ENCODE measurements at regions not wholly inside any gene's neighbourhood (a gene's known extent, or its start where the extent isn't known, plus 50 kb on each side); places are given as distances from the start of the nearest gene placed in this dataset.

- H3K36me3 ChIP-seq, result no peaks in the 10 kb centered on the region
- no peaks in the 10 kb centered on the region for H3K27me3 ChIP-seq
- intact Hi-C loops (cut with DNase I), result no loop called here
- no peaks in the 10 kb centered on the region for H3K4me1 ChIP-seq
- H3K4me3 ChIP-seq, result no peak overlapping the region
- H3K27ac ChIP-seq (replicated peaks in 1 of 4), result no peak overlapping the region
- H3K9me3 ChIP-seq, result peaks cover 0 to 15% (median 5%) of the 10 kb centered on the region in 4 donors
- no peak for TF ChIP-seq POLR2AphosphoS5 (IDR thresholded peaks at IDR 0.05)
- no peak for TF ChIP-seq POLR2A (IDR thresholded peaks at IDR 0.05; ENCODE audit: low read depth)
- TF ChIP-seq CTCF (IDR thresholded peaks at IDR 0.05), result no peak
- TF ChIP-seq EP300 (IDR thresholded peaks at IDR 0.05), result no peak
- DNase-seq (ENCODE audit: extremely low spot score), result no peak
Observed at GRCh38 chr16:76766538-76766937, 424.5 kb upstream of the MON1B start.

GRCh38 chr16:76768316-76768715, 422.7 kb upstream of the MON1B start:
- H3K4me3 ChIP-seq, result no peak overlapping the region
- no peaks in the 10 kb centered on the region for H3K27me3 ChIP-seq
- no peak overlapping the region for H3K27ac ChIP-seq (replicated peaks in 1 of 4)
- no peak for TF ChIP-seq EP300 (IDR thresholded peaks at IDR 0.05)
- TF ChIP-seq CTCF (IDR thresholded peaks at IDR 0.05), result no peak
- no peak for TF ChIP-seq POLR2A (IDR thresholded peaks at IDR 0.05; ENCODE audit: low read depth)
- no peak for TF ChIP-seq POLR2AphosphoS5 (IDR thresholded peaks at IDR 0.05)
- no peaks in the 10 kb centered on the region for H3K36me3 ChIP-seq
- peaks cover 0 to 8% (median 2%) of the 10 kb centered on the region in 4 donors for H3K9me3 ChIP-seq
- intact Hi-C loops (cut with DNase I), result no loop called here
- H3K4me1 ChIP-seq, result no peaks in the 10 kb centered on the region
- DNase-seq (ENCODE audit: extremely low spot score), result no peak
- 87% methylated on average over 3 of the region's 3 CpGs for WGBS

- intact Hi-C loops (cut with DNase I), result no loop called here
- no peak for DNase-seq (ENCODE audit: extremely low spot score)
- 44% methylated on average over 8 of the region's 8 CpGs for WGBS
- Histone ChIP-seq H3K36me3 (no peaks in the 10 kb centered on the region), H3K4me3 (no peak overlapping the region), H3K4me1 (no peaks in the 10 kb centered on the region), H3K9me3 (peaks cover 0 to 2% (median 0%) of the 10 kb centered on the region in 4 donors), H3K27me3 (no peaks in the 10 kb centered on the region), H3K27ac (replicated peaks in 1 of 4) (no peak overlapping the region)
- TF ChIP-seq EP300 (IDR thresholded peaks at IDR 0.05) (no peak), CTCF (IDR thresholded peaks at IDR 0.05) (no peak), POLR2A (IDR thresholded peaks at IDR 0.05; ENCODE audit: low read depth) (no peak), POLR2AphosphoS5 (IDR thresholded peaks at IDR 0.05) (no peak)
Observed at GRCh38 chr16:76768948-76769347, 422.0 kb upstream of the MON1B start.

GRCh38 chr16:76771216-76771615, 419.8 kb upstream of the MON1B start:
- TF ChIP-seq POLR2A (IDR thresholded peaks at IDR 0.05; ENCODE audit: low read depth), result no peak
- TF ChIP-seq CTCF (IDR thresholded peaks at IDR 0.05), result no peak
- TF ChIP-seq EP300 (IDR thresholded peaks at IDR 0.05), result no peak
- no peak for TF ChIP-seq POLR2AphosphoS5 (IDR thresholded peaks at IDR 0.05)

GRCh38 chr16:76777721-76778465, 413.1 kb upstream of the MON1B start:
- Histone ChIP-seq H3K4me1 (no peaks in the 10 kb centered on the region), H3K27me3 (no peaks in the 10 kb centered on the region), H3K27ac (replicated peaks in 1 of 4) (no peak overlapping the region), H3K9me3 (peaks cover 0 to 4% (median 0%) of the 10 kb centered on the region in 4 donors), H3K4me3 (no peak overlapping the region), H3K36me3 (no peaks in the 10 kb centered on the region)
- no peak for DNase-seq (ENCODE audit: extremely low spot score)
- WGBS, result 73% methylated on average over 7 of the region's 7 CpGs
- intact Hi-C loops (cut with DNase I), result no loop called here
- TF ChIP-seq EP300 (IDR thresholded peaks at IDR 0.05), result no peak
- no peak for TF ChIP-seq POLR2A (IDR thresholded peaks at IDR 0.05; ENCODE audit: low read depth)
- no peak for TF ChIP-seq CTCF (IDR thresholded peaks at IDR 0.05)
- TF ChIP-seq POLR2AphosphoS5 (IDR thresholded peaks at IDR 0.05), result no peak

More at GRCh38 chr16:76771216-76771615, 419.8 kb upstream of the MON1B start:
- intact Hi-C loops (cut with DNase I), result no loop called here
- no peak overlapping the region for H3K4me3 ChIP-seq
- no peaks in the 10 kb centered on the region for H3K36me3 ChIP-seq
- H3K27ac ChIP-seq (replicated peaks in 1 of 4), result no peak overlapping the region
- 39% methylated on average over 1 of the region's 1 CpG for WGBS
- no peaks in the 10 kb centered on the region for H3K9me3 ChIP-seq
- H3K27me3 ChIP-seq, result no peaks in the 10 kb centered on the region
- H3K4me1 ChIP-seq, result no peaks in the 10 kb centered on the region
- DNase-seq (ENCODE audit: extremely low spot score), result no peak
